SH-SY5Y (cell line): ENCODE measurements at regions not wholly inside any gene's neighbourhood (a gene's known extent, or its start where the extent isn't known, plus 50 kb on each side); places are given as distances from the start of the nearest gene placed in this dataset.

Source experiments
- GATA2 ChIP-seq: IDR thresholded peaks from 2 replicates; pipeline ENCODE4 v1.6.1; 2011; ENCODE audit warnings: mild to moderate bottlenecking, low read depth, low read length
- GATA3 ChIP-seq: IDR thresholded peaks from 2 replicates; pipeline ENCODE4 v1.6.1; 2011; ENCODE audit warnings: low read depth, mild to moderate bottlenecking, low read length, moderate library complexity

DNA sequence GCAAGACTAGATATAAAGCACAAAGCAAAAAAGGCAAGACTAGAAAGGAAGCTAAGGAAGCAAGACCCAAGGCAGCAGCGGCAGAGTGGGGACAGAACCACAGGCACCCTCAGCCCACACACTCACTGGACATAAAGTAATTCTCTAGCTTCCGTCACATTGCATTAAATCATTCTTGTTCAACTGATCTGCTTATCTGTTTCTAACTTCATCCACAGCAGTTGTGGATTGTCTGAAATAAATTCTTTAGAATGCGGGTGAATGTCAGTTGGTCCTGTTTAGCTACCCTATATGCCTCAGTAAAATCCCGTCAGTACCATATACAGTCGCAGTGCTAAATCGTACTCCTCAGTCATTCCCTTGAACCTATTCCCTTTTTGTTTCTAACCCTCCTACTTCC, 183.2 kb upstream of the SLC39A10 start:
- TF ChIP-seq GATA3 (no peak), GATA2 (no peak)

DNA sequence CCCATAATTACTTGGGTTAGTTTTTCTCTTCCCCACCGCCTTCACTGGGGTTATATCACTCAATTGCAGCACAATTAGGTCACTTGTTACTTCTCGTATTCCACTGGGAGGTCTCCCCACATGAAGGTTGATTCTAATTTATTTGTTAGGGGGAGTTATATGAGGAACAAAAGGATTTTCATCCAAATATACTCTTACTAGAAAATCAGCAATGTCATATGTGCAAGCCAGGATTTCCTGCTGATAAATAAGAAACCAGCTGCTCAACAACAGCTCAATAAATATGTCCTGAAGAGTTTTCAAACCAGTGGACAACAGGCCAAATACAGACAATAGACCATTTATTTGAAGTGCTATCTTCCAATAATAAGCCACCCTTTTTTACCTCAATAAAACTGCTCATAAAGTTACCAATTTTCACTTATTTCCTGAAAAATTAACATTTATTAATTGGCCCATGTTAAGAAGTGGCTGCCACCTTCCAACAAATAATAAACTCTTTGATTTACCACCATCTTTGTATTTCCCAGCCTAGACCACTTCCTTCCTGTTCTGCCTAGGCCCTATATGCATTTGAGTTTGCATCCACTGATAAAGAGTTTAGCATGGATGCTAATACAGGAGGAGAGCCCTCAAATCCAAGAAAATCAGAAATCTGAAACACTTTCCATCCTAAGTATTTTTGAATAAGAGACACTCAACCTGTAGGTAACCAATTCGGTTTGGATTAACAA, 184.4 kb upstream of the SLC39A10 start:
- TF ChIP-seq GATA3 (no peak), GATA2 (no peak)

DNA sequence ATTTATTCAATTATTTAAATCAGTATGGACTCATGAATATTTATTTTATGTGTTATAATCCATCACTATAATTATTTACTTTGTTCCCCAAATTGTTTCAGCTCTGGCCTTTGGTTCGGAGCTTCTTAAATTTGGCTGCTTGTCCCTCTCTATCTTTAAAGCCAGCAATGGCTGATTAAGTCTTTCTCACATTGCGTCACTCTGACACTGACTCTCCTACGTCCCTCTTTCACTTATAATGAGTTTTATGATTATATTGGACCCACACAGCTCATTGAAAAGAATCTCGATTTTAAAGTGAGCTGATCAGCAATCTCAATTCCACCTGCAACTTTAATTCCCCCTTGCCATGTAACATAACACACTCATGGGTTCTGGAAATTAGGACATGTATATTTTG, 185.2 kb upstream of the SLC39A10 start:
- TF ChIP-seq GATA2: no peak
- TF ChIP-seq GATA3: no peak

DNA sequence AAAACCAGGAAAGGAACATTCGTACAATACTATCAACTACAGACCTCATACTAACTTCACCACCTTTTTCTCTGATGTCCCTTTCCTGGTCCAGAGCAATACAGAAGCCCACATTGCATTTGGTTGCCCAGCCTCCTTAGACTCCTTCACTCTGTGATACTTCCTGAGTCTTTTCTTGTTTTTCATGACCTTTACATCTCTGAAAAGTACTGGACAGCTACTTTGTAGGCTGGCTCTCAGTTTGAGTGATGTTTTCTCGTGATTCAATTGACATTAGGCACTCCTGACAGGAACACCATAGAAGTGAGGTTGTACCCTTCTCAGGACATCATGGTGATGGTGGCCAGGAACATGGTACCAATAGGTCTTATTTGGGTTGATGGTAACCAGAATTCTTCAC, 185.9 kb upstream of the SLC39A10 start:
- no peak for TF ChIP-seq GATA2
- TF ChIP-seq GATA3: no peak

DNA sequence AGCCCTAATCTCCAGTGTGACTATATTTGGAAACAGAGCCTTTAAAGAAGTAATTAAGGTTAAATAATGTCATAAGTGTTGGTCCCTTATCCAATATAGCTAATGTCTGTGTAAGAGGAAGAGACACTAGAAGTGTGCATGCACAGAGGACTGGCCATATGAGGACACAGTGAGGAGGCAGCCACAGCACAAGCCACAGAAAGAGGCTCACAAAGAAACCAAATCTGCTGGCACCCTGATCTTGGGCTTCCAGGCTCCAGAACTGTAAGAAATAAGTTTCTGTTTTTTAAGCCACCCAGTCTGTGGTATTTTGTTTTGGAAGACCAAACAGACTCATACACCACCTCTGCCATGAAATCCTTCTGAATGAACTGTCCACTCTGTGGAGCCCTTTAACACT, 186.4 kb upstream of the SLC39A10 start:
- TF ChIP-seq GATA2: no peak
- TF ChIP-seq GATA3: no peak

DNA sequence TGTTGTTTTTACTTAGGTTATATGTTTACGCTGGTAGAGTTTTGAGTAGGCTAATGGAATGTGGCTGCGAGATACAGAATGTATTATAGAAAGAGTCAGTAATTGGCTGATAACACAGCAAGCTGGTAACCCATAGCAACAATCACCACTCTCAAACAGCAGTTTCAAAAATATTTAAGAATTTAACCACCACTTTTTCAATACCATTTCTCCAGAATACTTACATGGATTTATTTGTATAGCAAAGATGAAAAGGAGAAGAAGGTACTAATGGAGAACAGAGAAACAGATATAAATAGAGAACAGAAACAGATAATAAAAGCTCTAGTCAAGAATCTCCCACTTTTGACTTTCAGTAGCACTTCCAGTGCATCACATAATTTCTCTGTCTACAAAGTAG, 188.3 kb upstream of the SLC39A10 start:
- TF ChIP-seq GATA2 (no peak), GATA3 (no peak)

DNA sequence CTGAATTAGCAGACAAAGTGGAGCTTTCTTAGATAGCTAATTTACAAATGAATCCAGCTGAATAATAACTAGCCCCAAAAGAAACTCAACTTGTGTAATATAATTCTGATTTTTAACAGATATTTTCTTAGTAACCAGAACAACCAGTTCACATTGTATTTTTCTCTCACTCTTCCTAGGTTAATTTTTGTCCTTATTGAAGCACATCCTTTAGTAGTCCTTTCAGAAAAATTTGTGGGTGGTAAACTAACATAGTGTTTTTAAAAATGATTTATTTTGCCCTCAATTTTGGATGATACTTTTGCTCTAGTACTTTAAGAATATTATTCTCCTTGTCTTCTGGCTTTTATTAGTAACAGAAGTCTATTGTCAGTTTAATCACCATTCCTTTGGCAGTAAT, 190.6 kb upstream of the SLC39A10 start:
- TF ChIP-seq GATA3 (no peak), GATA2 (no peak)

DNA sequence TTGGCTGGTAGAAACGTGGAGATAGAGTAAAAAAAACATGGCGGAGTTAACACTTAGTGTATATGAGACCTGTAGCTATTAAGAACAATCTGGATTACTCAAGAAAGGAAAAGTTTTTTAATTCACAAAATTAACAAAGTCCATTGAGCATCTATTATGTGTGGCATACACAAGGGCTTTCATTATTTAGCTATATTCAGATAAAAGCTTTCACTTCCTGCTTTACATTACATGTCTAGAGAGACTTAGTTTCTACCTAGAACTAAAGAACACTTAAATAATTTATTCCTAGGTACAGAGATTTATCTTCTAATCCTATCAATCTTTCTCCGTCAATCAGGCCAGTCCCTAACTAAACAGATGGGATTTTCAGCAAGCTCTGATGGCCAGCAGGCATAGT, 196.0 kb upstream of the SLC39A10 start:
- TF ChIP-seq GATA3 (no peak), GATA2 (no peak)

DNA sequence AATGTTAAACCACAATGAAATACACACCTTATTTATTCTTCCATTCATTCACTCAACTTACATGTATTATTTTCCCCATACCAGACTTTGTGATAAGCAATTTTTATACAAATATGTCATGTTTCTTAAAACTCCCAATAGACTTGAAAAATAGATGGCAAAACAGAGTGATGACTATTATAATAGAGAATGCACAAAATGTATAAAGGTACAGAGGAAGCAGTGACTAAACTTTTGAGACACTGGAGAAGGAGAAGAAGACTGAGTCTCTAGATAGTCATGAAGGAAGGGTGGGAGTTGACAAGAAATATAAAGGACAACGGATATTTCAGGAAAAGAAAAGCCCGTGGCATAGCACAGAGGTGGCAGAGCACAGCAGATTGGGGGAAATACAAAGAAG, 198.1 kb upstream of the SLC39A10 start:
- TF ChIP-seq GATA3: no peak
- TF ChIP-seq GATA2: no peak

DNA sequence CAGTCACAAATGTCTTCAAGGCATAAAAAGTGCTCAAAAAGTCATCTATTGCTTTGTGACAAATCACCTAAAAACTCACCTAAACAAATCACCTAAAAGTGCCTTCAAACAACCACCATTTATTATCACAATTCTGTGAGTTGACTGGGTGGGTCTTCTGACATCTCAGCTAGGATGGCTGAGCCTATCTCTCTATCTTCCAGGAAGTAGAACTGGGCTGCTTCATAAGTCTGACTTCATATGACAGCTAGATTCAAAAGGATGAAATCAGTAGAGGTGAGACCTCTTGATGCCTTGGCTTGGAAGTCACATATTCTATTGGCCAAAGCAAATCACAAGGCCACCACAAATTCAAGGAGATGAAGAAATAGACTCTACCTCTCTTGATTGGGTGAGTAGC, 199.2 kb upstream of the SLC39A10 start:
- TF ChIP-seq GATA3: no peak
- no peak for TF ChIP-seq GATA2

DNA sequence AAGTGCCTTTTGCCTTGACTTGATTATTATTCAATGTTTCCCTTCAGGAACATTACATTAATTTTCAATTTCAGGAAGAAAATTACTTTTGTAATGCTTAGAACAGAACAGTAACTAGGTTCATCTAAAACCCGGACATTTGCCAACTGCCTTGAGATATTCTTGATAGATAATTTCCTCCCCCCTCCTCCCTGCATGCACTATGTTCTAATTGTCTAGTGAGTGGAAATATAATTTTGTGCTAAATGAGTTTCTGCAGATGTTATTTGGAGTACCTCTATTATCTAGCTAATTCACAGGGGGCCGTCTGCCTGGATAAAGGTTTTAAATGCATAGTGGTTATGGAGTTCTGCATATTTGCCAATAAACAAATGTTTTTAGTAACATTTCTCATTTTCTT, 200.3 kb upstream of the SLC39A10 start:
- TF ChIP-seq GATA2 (peak; percentile 74), GATA3 (peak; percentile 61)

DNA sequence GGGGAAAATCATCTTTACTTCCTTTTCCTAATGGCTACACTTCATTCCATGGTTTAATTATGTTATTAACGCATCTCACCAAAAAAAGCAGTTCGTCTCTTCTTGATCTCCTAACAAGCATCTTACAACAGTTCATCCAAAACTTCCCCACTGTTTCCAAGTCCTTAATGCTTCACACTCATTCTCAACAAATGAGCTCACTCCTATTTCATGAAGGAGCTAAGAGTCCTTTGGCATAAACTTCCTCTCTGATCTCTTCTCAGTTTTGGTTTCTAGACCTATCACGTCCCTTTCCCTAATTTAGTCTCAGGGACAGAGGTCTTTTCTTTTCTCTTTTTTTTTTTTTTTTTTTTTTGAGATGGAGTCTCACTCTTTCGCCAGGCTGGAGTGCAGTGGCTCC, 205.9 kb upstream of the SLC39A10 start:
- TF ChIP-seq GATA3 (no peak), GATA2 (no peak)

DNA sequence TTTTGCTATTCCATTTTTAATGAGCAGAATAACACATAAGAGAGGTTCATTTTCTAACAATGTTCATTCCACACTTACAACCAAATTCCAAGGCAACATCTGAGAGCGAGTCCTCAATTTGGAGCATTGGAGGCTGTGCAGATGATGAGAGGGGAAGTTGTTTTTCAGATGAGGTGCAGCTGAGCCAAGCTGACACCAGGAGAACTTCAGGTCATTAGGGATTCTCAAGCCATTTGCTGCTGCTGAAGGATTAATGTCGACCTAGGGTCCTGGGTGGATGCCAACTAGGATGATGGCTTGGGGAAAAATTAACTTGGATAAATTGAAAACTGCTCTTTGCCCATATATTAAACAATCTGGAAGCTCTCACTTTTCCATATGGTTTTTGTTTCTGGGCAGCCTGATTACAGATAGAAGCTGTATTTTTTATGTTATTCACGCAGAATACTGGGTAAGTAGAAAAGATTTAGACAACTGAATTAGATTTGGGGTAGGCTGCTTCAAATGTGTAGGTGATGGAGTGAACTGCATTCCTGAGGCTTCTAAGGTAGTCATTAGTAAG, 206.4 kb upstream of the SLC39A10 start:
- TF ChIP-seq GATA3 (peak; percentile 47; the same call in 1 of the 2 replicates), GATA2 (peak; percentile 73)

DNA sequence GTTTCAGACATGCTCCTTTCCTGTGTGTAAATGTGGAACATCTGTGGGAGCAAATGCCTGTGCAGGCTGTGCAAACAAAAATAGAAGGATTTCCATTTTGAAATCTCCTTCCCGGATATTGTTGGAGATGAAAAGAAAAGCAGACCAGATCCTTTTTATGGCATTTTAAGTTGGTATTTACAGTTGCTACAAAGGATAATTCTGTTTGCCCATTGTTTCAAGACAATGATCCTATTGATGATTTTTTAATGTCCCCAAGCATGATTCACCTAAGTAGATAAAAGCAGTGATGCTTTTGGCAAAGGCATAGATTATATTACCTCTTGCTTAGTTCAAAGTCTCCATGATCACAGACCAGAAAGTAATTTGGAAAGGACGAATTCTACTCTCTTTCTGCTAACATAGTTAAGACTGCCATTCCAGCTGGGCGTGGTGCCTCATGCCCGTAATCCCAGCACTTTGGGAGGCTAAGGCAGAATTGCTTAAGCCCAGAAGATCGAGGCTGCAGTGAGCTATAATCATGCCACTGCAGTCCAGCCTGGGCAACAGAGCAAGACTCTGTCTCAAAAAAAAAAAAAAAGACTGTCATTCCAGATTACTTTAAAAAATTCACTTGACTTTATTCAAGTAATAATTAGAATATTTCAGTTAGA, 209.6 kb upstream of the SLC39A10 start:
- TF ChIP-seq GATA3: no peak
- TF ChIP-seq GATA2: no peak

DNA sequence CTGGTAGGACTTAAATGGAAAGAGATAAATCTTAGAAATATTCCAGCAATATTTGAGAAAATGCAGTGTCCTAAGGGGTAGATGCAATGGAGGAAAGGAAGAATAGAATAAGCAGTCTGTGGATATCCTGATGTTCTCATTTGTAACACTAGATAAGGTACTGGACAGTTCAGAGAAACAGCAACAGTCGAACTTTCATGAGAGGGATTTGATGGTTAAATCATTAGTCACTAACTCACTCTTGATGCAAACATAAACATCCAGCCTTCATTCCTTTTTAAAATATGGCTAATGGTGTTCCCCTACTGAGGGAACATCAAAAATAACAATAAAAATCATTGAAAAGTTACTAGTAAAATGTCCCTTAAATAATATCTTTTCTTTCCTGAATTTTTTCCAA, 211.4 kb upstream of the SLC39A10 start:
- TF ChIP-seq GATA3 (no peak), GATA2 (no peak)
